Myocyte (in vitro differentiated cells): ENCODE measurements at regions not wholly inside any gene's neighbourhood (a gene's known extent, or its start where the extent isn't known, plus 50 kb on each side); places are given as distances from the start of the nearest gene placed in this dataset.
"Not testable (repeated sequence)": the region's sequence is repeated elsewhere in the genome, so short reads cannot be mapped to it uniquely, and the experiment has no call there.

Source experiments
- DNase-seq: peaks from one replicate; pipeline ENCODE4 v3.0.0-alpha.2; 2012; ENCODE audit warnings: low read depth

- DNase-seq = peak; percentile 23
These were observed 154.4 kb upstream of the NPY start for GRCh38 chr7:24129597-24129996.

GRCh38 chr7:24130631-24131030 is 153.4 kb upstream of the NPY start:
- DNase-seq = no peak

GRCh38 chr7:24133691-24134090 is 150.3 kb upstream of the NPY start:
- DNase-seq = no peak

- DNase-seq = no peak
These were observed 149.5 kb upstream of the NPY start for GRCh38 chr7:24134535-24134934.

- no peak for DNase-seq
These were observed 148.8 kb upstream of the NPY start for GRCh38 chr7:24135003-24135817.

- DNase-seq = no peak
These were observed 146.7 kb upstream of the NPY start for GRCh38 chr7:24137338-24137737.

- DNase-seq = peak; percentile 61
These were observed 145.6 kb upstream of the NPY start for GRCh38 chr7:24138343-24138742.

- DNase-seq = no peak
These were observed 144.0 kb upstream of the NPY start for GRCh38 chr7:24140001-24140400.

GRCh38 chr7:24141874-24142509 is 142.0 kb upstream of the NPY start:
- peak; percentile 18 for DNase-seq

GRCh38 chr7:24143547-24143946 is 140.4 kb upstream of the NPY start:
- peak; percentile 44 for DNase-seq

- DNase-seq = no peak
These were observed 132.0 kb upstream of the NPY start for GRCh38 chr7:24151944-24152343.

GRCh38 chr7:24152356-24152755 is 131.6 kb upstream of the NPY start:
- no peak for DNase-seq

- DNase-seq = peak; percentile 17
These were observed 131.0 kb upstream of the NPY start for GRCh38 chr7:24152877-24153472.

- no peak for DNase-seq
These were observed 126.3 kb upstream of the NPY start for GRCh38 chr7:24157666-24158065.

GRCh38 chr7:24158975-24159374 is 125.0 kb upstream of the NPY start:
- DNase-seq = no peak

- no peak for DNase-seq
These were observed 119.6 kb upstream of the NPY start for GRCh38 chr7:24164401-24164800.

- DNase-seq = no peak
These were observed 114.8 kb upstream of the NPY start for GRCh38 chr7:24169077-24169624.

- not testable (repeated sequence) for DNase-seq
These were observed 112.0 kb upstream of the NPY start for GRCh38 chr7:24171951-24172350.

- DNase-seq = no peak
These were observed 111.1 kb upstream of the NPY start for GRCh38 chr7:24172856-24173255.

- peak; percentile 23 for DNase-seq
These were observed 108.4 kb upstream of the NPY start for GRCh38 chr7:24175603-24176002.

- DNase-seq = no peak
These were observed 105.0 kb upstream of the NPY start for GRCh38 chr7:24178811-24179570.
